H9 (cell line): ENCODE measurements at regions not wholly inside any gene's neighbourhood (a gene's known extent, or its start where the extent isn't known, plus 50 kb on each side); places are given as distances from the start of the nearest gene placed in this dataset.

Source experiments
- DNase-seq: peaks from one replicate; pipeline ENCODE4 v3.0.0-alpha.2; 2017
- H2AFZ ChIP-seq: one replicate; pipeline ENCODE4 v1.6.1; 2013; ENCODE audit warnings: mild to moderate bottlenecking, low read length, control low read depth, moderate library complexity
- H2AK5ac ChIP-seq: 2 replicates; pipeline ENCODE4 v1.6.1; 2013; ENCODE audit warnings: low read length, control low read depth, mixed read lengths; ENCODE audit not compliant: insufficient read length
- H2BK120ac ChIP-seq: one replicate; pipeline ENCODE4 v1.6.1; 2013; ENCODE audit warnings: low read depth, mild to moderate bottlenecking, low read length, control low read depth, inconsistent platforms; ENCODE audit not compliant: poor library complexity, severe bottlenecking
- H2BK12ac ChIP-seq: 2 replicates; pipeline ENCODE4 v1.6.1; 2013; ENCODE audit warnings: low read length, control low read depth, mixed read lengths, low read depth; ENCODE audit not compliant: insufficient read length
- H2BK15ac ChIP-seq: 2 replicates; pipeline ENCODE4 v1.6.1; 2013; ENCODE audit warnings: low read depth, low read length, control low read depth
- H2BK20ac ChIP-seq: one replicate; pipeline ENCODE4 v1.6.1; 2013; ENCODE audit warnings: low read depth, mild to moderate bottlenecking, low read length, control low read depth, inconsistent platforms; ENCODE audit not compliant: poor library complexity, severe bottlenecking
- H2BK5ac ChIP-seq: 2 replicates; pipeline ENCODE4 v1.6.1; 2013; ENCODE audit warnings: low read length, control low read depth, mixed read lengths; ENCODE audit not compliant: insufficient read length
- H3K14ac ChIP-seq: 2 replicates; pipeline ENCODE4 v1.6.1; 2013; ENCODE audit warnings: low read length, control low read depth; ENCODE audit not compliant: insufficient read depth
- H3K18ac ChIP-seq: 2 replicates; pipeline ENCODE4 v1.6.1; 2013; ENCODE audit warnings: low read depth, mild to moderate bottlenecking, mixed read lengths, low read length, control low read depth; ENCODE audit not compliant: insufficient read length
- H3K23ac ChIP-seq: 2 replicates; pipeline ENCODE4 v1.6.1; 2013; ENCODE audit warnings: low read length, control low read depth, mixed read lengths, low read depth; ENCODE audit not compliant: insufficient read length
- H3K23me2 ChIP-seq: 2 replicates; pipeline ENCODE4 v1.6.1; 2013; ENCODE audit warnings: low read depth, mild to moderate bottlenecking, mixed read lengths, low read length, control low read depth; ENCODE audit not compliant: insufficient read length, poor library complexity, severe bottlenecking
- H3K27ac ChIP-seq: 2 replicates; pipeline ENCODE4 v1.5.1; 2013; ENCODE audit warnings: low read length, control low read depth, mixed read lengths, low read depth; ENCODE audit not compliant: insufficient read length
- H3K27me3 ChIP-seq: 2 replicates; pipeline ENCODE4 v1.6.1; 2013; ENCODE audit warnings: low read length, control low read depth, inconsistent platforms; ENCODE audit not compliant: insufficient read depth
- H3K4ac ChIP-seq: 2 replicates; pipeline ENCODE4 v1.6.1; 2013; ENCODE audit warnings: low read depth, mild to moderate bottlenecking, control low read depth, inconsistent platforms, low read length, moderate library complexity
- H3K4me1 ChIP-seq: 2 replicates; pipeline ENCODE4 v1.6.1; 2013; ENCODE audit warnings: low read length, control low read depth, inconsistent platforms; ENCODE audit not compliant: insufficient read depth
- H3K4me2 ChIP-seq: 2 replicates; pipeline ENCODE4 v1.6.1; 2013; ENCODE audit warnings: low read length, control low read depth, mixed read lengths; ENCODE audit not compliant: insufficient read length, insufficient read depth
- H3K56ac ChIP-seq: 2 replicates; pipeline ENCODE4 v1.6.1; 2013; ENCODE audit warnings: low read depth, mild to moderate bottlenecking, mixed read lengths, low read length, control low read depth; ENCODE audit not compliant: insufficient read length
- H3K79me1 ChIP-seq: 2 replicates; pipeline ENCODE4 v1.6.1; 2013; ENCODE audit warnings: low read depth, mild to moderate bottlenecking, moderate library complexity, low read length, control low read depth, inconsistent platforms; ENCODE audit not compliant: insufficient read depth, poor library complexity, severe bottlenecking
- H3K79me2 ChIP-seq: 2 replicates; pipeline ENCODE4 v1.6.1; 2013; ENCODE audit warnings: low read length, control low read depth, inconsistent platforms; ENCODE audit not compliant: insufficient read depth
- H3K9ac ChIP-seq: 2 replicates; pipeline ENCODE4 v1.6.1; 2013; ENCODE audit warnings: low read length, control low read depth, mixed read lengths; ENCODE audit not compliant: insufficient read length; ENCODE audit errors: extremely low read depth
- H3K9me3 ChIP-seq: one replicate; pipeline ENCODE4 v1.6.1; 2013; ENCODE audit warnings: low read depth, low read length, inconsistent platforms; ENCODE audit not compliant: control insufficient read depth
- H3T11ph ChIP-seq: one replicate; pipeline ENCODE4 v1.6.1; 2013; ENCODE audit warnings: mild to moderate bottlenecking, low read length, control low read depth, inconsistent platforms
- H4K20me1 ChIP-seq: one replicate; pipeline ENCODE4 v1.6.1; 2013; ENCODE audit not compliant: control insufficient read depth, insufficient read length, insufficient read depth
- H4K5ac ChIP-seq: 2 replicates; pipeline ENCODE4 v1.6.1; 2013; ENCODE audit warnings: low read depth, mild to moderate bottlenecking, mixed read lengths, low read length, control low read depth; ENCODE audit not compliant: insufficient read length
- H4K8ac ChIP-seq: replicated peaks from 2 replicates; pipeline ENCODE4 v1.6.1; 2013; ENCODE audit warnings: low read length, control low read depth, mixed read lengths, low read depth; ENCODE audit not compliant: insufficient read length
- H4K91ac ChIP-seq: 2 replicates; pipeline ENCODE4 v1.6.1; 2013; ENCODE audit warnings: low read depth, mild to moderate bottlenecking, moderate library complexity, mixed read lengths, low read length, control low read depth; ENCODE audit not compliant: insufficient read length
- H3K27ac Mint-ChIP-seq, 3 experiments: 2 replicates in 2 of 3; 3 replicates in 1 of 3; pipeline ENCODE4 v1.8.0; 2020 to 2021; ENCODE audit warnings: mixed read lengths in 3 of 3, mild to moderate bottlenecking in 1 of 3, moderate library complexity in 1 of 3
- H3K27me3 Mint-ChIP-seq: 2 replicates; pipeline ENCODE4 v1.8.0; 2021; ENCODE audit warnings: low read depth, mild to moderate bottlenecking, moderate library complexity, mixed read lengths
- H3K36me3 Mint-ChIP-seq, 3 experiments: 2 replicates in 2 of 3; 3 replicates in 1 of 3; pipeline ENCODE4 v1.8.0; 2020 to 2021; ENCODE audit warnings: low read depth in 3 of 3, mixed read lengths in 3 of 3; ENCODE audit not compliant: insufficient read depth in 1 of 3
- H3K4me1 Mint-ChIP-seq, 2 experiments: 2 replicates each; pipeline ENCODE4 v1.8.0; 2020; ENCODE audit warnings: mixed read lengths in 2 of 2
- H3K4me3 Mint-ChIP-seq, 2 experiments: 2 replicates in 1 of 2; 3 replicates in 1 of 2; pipeline ENCODE4 v1.8.0; 2020 to 2021; ENCODE audit warnings: mild to moderate bottlenecking in 2 of 2, mixed read lengths in 2 of 2, moderate library complexity in 1 of 2
- H3K9me3 Mint-ChIP-seq, 2 experiments: 2 replicates in 1 of 2; 3 replicates in 1 of 2; pipeline ENCODE4 v1.8.0; 2020; ENCODE audit warnings: mild to moderate bottlenecking in 2 of 2, mixed read lengths in 2 of 2, moderate library complexity in 1 of 2
- CTCF ChIP-seq: fragments of 200-600 bp; sonication (generic); conservative IDR thresholded peaks from 3 replicates; pipeline ENCODE4 v1.8.0; 2021; ENCODE audit warnings: antibody characterized with exemption, mild to moderate bottlenecking

- no peak overlapping the region for H2AFZ ChIP-seq
- H4K8ac ChIP-seq: no peak overlapping the region
- no peaks in the 10 kb centered on the region for H3K9me3 ChIP-seq
- DNase-seq: no peak
- no peak overlapping the region for H3K23ac ChIP-seq
- no peaks in the 10 kb centered on the region for H3K79me1 ChIP-seq
- H3K18ac ChIP-seq: no peak overlapping the region
- no peaks in the 10 kb centered on the region for H3K79me2 ChIP-seq
- H3K9me3 Mint-ChIP-seq: peaks cover 13 to 17% of the 10 kb centered on the region in 2 experiments
- no peak overlapping the region for H2BK15ac ChIP-seq
- no peak overlapping the region for H3K27ac ChIP-seq
- H2BK120ac ChIP-seq: no peak overlapping the region
- H3K4me2 ChIP-seq: no peak overlapping the region
- no peak overlapping the region for H3K27ac Mint-ChIP-seq
- H2BK12ac ChIP-seq: no peak overlapping the region
- H3K4me3 Mint-ChIP-seq: no peak overlapping the region
- no peak overlapping the region for H3K4ac ChIP-seq
- no peaks in the 10 kb centered on the region for H3K4me1 ChIP-seq
- H4K91ac ChIP-seq: no peak overlapping the region
- H3K27me3 Mint-ChIP-seq: peaks cover 2% of the 10 kb centered on the region; the same call in 1 of the 2 replicates
- peaks cover 2% of the 10 kb centered on the region for H4K20me1 ChIP-seq
- no peak overlapping the region for H3T11ph ChIP-seq
- H3K9ac ChIP-seq: no peak overlapping the region
- no peak overlapping the region for H2BK20ac ChIP-seq
- no peak for TF ChIP-seq CTCF
- H3K14ac ChIP-seq: no peak overlapping the region
- H3K56ac ChIP-seq: no peak overlapping the region
- H3K27me3 ChIP-seq: no peaks in the 10 kb centered on the region
- H3K4me1 Mint-ChIP-seq: peaks cover 3 to 7% of the 10 kb centered on the region in 2 experiments; a peak in 2 of 4 replicates
- no peak overlapping the region for H2BK5ac ChIP-seq
- H2AK5ac ChIP-seq: no peak overlapping the region
- no peak overlapping the region for H4K5ac ChIP-seq
- peaks cover 3 to 13% (median 6%) of the 10 kb centered on the region in 3 experiments; a peak in 6 of 7 replicates for H3K36me3 Mint-ChIP-seq
- H3K23me2 ChIP-seq: no peaks in the 10 kb centered on the region
Measured at GRCh38 chr7:73968487-73968886, 59.5 kb upstream of the ELN start.
